ENCODE measurements at regions not wholly inside any gene's neighbourhood (a gene's known extent, or its start where the extent isn't known, plus 50 kb on each side); places are given as distances from the start of the nearest gene placed in this dataset.

DNA sequence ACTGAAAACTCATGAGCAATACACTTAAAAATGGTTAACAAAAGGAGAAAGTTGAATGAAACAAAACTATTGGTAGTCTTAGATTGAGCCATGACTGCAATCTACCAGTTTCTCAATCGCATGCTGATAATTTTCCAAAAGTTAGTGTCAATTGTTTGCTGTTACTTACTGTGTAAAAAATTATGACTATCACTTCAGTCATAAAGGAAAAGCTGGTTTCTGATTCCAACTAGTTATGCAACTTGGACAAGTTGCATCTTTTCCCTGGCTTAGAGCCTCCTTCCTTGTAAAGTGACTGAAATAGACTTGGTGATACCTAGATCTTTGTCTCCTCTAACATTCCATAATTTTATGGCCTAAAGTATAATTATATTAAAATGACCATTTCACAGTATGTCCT, 88.3 kb upstream of the PAK5 start:
- no peak for TF ChIP-seq EZH2 (IDR thresholded peaks at IDR 0.05)
- TF ChIP-seq POLR2AphosphoS5 (IDR thresholded peaks at IDR 0.05; ENCODE audit: borderline replicate concordance, low read depth, low read length), result no peak
